ACHN (cell line): ENCODE measurements at regions not wholly inside any gene's neighbourhood (a gene's known extent, or its start where the extent isn't known, plus 50 kb on each side); places are given as distances from the start of the nearest gene placed in this dataset.
"Not testable (repeated sequence)": the region's sequence is repeated elsewhere in the genome, so short reads cannot be mapped to it uniquely, and the experiment has no call there.

Experiments
- DNase-seq: peaks from one replicate; pipeline ENCODE4 v3.0.0-alpha.2; 2015
- in situ Hi-C: cut with HindIII; loops from 2 replicates; pipeline ENCODE4 v1.10.0; 2017; ENCODE audit warnings: low sequenced_read_pairs, low pct_ligation_motif_present, low pct_unique_long_range_greater_than_20kb

GRCh38 chr6:4203642-4204417 is 68.5 kb upstream of the ECI2 start:
- in situ Hi-C loops = not testable (repeated sequence)

GRCh38 chr6:4192627-4193026 is 57.3 kb upstream of the ECI2 start:
- no peak for DNase-seq
- in situ Hi-C loops = no loop called here

More at GRCh38 chr6:4203642-4204417, 68.5 kb upstream of the ECI2 start:
- not testable (repeated sequence) for DNase-seq

DNA sequence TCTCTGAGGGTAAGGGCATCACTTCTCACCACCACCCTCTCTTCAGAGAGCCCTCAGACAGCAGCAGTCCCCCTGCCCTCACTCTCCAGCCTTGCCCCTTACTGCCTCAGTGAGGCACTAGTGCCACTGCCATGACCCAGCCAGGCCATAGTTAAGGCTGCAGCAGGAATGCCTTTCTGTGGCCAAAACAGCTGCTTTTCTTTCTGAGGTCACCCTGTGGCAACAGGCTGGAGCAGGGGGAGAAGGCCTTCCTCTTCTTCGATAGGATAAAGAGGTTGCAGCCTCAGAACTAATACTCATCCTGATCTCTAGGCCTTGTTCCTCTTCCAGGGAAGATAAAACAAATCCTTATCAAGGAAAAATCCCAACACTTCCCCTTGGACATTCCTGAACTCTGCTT is 56.8 kb upstream of the ECI2 start:
- in situ Hi-C loops = no loop called here
- DNase-seq = no peak

GRCh38 chr6:4191271-4191721 is 55.9 kb upstream of the ECI2 start:
- in situ Hi-C loops = no loop called here
- no peak for DNase-seq

DNA sequence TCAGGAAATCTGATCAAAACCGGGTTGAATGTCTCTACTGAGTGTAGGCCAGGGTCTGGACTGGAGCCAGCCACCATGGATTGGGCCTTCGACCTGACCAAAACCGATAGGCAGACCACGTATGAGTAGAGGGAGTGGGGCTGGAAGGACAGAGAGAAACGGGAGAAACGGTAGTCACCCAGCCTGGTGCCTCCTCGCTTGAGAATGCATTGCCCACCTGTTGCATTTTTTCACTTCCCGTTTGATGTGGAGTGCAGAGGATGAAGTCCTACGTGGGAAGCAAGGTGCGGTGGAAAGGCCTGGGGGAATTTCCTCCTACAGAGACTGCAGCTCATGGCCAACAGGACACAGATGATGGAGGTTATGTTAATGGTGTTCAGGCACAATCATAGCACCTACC is 53.9 kb upstream of the ECI2 start:
- no peak for DNase-seq
- in situ Hi-C loops = no loop called here

GRCh38 chr6:4188801-4189200 is 53.4 kb upstream of the ECI2 start:
- no peak for DNase-seq
- in situ Hi-C loops = no loop called here

- in situ Hi-C loops = no loop called here
- DNase-seq = no peak
Observed at GRCh38 chr6:4187480-4187879, 52.1 kb upstream of the ECI2 start.

DNA sequence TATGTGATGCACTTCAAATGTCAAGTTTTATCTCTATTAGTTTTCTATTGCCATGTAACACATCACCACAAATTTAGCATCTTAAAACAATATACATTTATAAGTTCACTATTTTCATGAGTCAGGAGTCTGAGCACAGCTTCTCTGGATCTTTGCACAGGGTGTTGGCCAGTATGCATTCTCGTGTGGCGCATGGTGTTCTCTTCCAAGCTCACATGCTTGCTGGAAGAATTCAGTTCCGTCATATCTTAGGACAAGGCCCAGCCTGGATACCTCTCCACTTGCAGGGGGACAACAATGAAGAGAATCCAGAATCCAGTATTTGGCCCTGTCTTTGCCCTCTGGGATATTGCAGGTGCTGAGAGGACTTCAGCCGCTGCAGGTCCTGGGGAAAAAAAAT is 51.0 kb upstream of the ECI2 start:
- no peak for DNase-seq
- in situ Hi-C loops = no loop called here

DNA sequence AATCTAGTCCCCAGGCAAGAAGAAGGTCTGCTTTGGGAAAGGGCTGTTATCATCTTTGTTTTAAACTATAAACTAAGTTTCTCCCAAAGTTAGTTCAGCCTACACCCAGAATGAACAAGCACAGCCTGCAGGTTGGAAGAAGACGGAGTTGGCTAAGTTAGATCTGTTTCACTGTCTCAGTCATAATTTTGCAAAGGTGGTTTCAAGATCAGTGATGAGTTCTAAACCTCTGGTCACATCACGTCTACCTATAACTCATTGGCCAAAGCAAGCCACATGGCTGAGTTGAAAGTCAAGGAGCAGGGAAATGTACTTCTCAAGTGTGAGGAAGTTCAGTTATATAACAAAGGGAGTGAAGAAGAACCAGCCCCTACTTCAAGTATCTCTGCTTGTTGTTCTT is 50.5 kb upstream of the ECI2 start:
- DNase-seq = no peak
- in situ Hi-C loops = no loop called here

DNA sequence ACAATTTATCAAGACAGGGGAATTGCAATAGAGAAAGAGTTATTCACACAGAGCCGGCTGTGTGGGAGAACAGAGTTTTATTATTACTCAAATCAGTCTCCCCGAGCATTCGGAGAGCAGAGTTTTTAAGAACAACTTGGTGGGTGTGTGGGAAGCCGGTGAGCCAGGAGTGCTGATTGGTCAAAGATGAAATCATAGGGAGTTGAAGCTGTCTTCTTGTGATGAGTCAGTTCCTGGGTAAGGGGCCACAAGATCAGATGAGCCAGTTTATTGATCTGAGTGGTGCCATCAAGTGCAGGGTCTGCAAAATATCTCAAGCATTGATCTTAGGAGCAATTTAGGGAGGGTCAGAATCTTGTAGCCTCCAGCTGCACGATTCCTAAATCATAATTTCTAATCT is 50.0 kb upstream of the ECI2 start:
- no peak for DNase-seq
- in situ Hi-C loops = no loop called here
